ENCODE measurements at regions not wholly inside any gene's neighbourhood (a gene's known extent, or its start where the extent isn't known, plus 50 kb on each side); places are given as distances from the start of the nearest gene placed in this dataset.

DNA sequence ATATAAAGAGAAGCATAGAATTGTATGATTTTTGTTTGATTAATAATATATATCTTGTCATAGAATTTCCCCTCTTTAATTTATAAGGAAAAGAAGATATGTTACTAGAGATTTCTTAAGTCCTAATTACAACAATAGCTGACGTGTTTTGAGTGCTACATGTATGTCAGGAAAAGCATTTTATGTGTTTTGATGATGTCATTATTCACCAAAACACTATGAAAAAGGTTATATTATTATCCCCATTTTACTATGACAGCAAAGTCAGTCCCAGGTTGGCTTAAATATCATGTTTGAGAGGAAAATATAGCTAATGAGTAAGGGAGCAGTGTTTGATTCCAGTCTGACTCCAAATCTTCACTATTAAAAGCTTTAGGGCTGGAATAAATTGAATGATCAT, 428.4 kb upstream of the GOLIM4 start:
- no peak for DNase-seq
- no peak overlapping the region for H3K27ac ChIP-seq
- no peak overlapping the region for H3K4me3 ChIP-seq
- no peaks in the 10 kb centered on the region for H3K9me3 ChIP-seq
- TF ChIP-seq, protein P1, sequence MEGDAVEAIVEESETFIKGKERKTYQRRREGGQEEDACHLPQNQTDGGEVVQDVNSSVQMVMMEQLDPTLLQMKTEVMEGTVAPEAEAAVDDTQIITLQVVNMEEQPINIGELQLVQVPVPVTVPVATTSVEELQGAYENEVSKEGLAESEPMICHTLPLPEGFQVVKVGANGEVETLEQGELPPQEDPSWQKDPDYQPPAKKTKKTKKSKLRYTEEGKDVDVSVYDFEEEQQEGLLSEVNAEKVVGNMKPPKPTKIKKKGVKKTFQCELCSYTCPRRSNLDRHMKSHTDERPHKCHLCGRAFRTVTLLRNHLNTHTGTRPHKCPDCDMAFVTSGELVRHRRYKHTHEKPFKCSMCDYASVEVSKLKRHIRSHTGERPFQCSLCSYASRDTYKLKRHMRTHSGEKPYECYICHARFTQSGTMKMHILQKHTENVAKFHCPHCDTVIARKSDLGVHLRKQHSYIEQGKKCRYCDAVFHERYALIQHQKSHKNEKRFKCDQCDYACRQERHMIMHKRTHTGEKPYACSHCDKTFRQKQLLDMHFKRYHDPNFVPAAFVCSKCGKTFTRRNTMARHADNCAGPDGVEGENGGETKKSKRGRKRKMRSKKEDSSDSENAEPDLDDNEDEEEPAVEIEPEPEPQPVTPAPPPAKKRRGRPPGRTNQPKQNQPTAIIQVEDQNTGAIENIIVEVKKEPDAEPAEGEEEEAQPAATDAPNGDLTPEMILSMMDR (IDR thresholded peaks at IDR 0.05): no peak
- intact Hi-C loops (cut with DNase I): no loop called here
- no peaks in the 10 kb centered on the region for H3K27me3 ChIP-seq
- no peak for ATAC-seq
- no peaks in the 10 kb centered on the region for H3K4me1 ChIP-seq
- H3K36me3 ChIP-seq: no peaks in the 10 kb centered on the region

DNA sequence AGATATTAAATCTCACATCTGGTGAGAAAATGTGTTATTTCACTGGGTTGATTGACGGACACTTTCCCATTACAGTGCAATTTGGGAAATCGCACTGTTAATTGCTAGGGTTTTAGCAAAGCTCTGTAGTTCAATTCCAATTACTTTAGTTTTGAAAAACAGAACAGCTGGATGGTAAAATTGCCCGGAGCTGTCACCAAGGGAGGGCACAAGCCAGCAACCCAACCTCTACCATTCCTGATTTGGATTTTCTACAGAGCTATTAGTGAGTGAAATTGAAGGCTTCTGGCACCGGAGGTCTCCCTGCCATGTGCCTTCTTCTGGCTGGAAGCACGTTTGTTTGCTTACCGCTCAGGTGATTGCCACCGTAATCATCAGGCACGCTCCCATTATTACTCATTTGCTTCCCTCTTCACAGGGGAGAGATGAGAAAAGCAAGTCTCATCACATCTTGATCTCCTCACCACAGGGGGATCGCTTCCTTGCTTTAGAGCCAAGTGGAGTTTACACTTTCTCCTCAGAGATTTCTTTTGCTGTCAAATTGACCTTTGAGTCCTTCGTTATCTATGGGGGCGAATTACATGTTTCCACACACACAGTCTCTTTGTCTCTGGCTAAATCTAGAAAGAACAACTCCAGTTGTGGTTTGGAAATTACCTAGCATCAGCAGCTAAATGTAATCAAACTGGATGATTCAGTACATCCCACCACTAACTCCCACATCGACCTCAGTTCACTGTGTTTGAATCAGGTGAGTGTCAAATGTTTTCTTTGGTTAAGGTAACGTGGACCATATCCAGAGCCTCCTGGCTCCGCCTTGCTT, 421.7 kb upstream of the GOLIM4 start:
- Histone ChIP-seq H3K4me1 (no peaks in the 10 kb centered on the region), H3K4me3 (no peak overlapping the region), H3K9me3 (no peaks in the 10 kb centered on the region), H3K27ac (no peak overlapping the region), H3K27me3 (no peaks in the 10 kb centered on the region), H3K36me3 (no peaks in the 10 kb centered on the region)
- no peak for DNase-seq
- TF ChIP-seq, protein P1 (IDR thresholded peaks at IDR 0.05): no peak
- no peak for ATAC-seq
- intact Hi-C loops (cut with DNase I): no loop called here

DNA sequence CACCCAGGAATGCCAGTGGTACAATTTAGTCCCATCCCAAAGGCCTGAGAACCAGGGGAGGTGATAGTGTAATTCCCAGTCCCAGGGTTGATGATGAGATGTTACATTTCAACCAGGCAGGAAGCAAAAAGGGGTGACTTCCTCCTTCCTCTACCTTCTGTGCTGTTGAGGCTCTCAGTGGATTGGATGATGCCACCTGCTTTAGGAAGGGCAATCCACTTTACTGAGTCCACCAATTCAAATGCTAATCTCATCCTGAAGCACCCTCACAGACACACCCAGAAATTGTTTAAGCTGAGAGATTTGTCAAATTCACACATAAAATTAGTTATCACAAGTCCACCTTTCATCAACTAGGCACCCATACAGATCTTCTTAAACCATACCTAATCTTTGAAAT, 418.5 kb upstream of the GOLIM4 start:
- DNase-seq: no peak
- Histone ChIP-seq H3K9me3 (no peaks in the 10 kb centered on the region), H3K4me1 (no peaks in the 10 kb centered on the region), H3K27ac (no peak overlapping the region), H3K4me3 (no peak overlapping the region), H3K27me3 (no peaks in the 10 kb centered on the region), H3K36me3 (no peaks in the 10 kb centered on the region)
- intact Hi-C loops (cut with DNase I): no loop called here
- no peak for ATAC-seq
- TF ChIP-seq, protein P1 (IDR thresholded peaks at IDR 0.05): no peak

DNA sequence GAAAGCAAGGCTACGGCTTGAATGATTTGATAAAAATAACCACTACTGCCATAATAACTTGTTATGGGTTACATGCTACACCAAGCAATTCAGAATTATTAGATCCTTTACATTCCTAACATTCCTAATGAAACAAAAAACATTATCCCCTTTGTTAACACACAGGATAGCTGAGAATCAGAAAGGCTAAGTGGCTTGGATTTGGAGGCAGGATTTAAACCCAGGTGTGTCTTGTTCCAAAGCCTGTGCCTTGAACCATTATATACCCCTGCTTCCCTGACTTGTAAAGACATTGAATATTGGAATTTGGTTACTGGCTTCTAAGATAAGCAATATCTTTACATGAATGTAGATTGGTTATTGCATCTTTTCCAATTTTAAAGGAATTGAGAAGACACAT, 417.1 kb upstream of the GOLIM4 start:
- ATAC-seq (no peak), DNase-seq (no peak)
- Histone ChIP-seq H3K4me1 (no peaks in the 10 kb centered on the region), H3K27me3 (no peaks in the 10 kb centered on the region), H3K27ac (no peak overlapping the region), H3K4me3 (no peak overlapping the region), H3K9me3 (no peaks in the 10 kb centered on the region), H3K36me3 (no peaks in the 10 kb centered on the region)
- TF ChIP-seq, protein P1 (IDR thresholded peaks at IDR 0.05): no peak
- intact Hi-C loops (cut with DNase I): no loop called here

DNA sequence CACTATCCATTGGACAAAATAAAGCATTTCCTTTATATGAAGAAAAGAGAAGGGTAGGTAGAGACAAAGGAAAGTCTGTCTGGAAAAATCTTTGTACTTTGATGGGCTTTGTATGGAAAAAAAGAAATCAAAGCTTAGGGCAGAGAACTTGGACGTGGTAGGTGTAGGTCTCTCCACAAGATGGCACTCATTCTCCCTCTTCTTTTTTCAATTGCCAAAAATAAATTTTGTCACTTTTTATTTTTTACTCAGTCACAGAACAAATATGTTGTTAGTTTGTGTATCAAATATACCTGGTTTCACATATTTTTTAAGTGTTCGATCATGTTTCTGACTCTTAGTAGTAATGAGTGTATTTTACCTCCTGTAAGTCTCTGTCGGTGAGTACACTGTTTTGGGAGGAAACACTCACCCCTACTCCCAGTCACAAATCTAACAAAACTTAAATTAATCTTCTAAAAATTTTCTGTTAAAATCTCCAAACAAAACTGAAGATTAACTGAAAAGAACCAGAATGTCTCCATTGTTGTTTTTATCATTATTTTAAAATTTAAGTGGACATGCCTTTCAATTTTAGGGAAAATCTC, 415.8 kb upstream of the GOLIM4 start:
- no peaks in the 10 kb centered on the region for H3K36me3 ChIP-seq
- H3K27ac ChIP-seq: no peak overlapping the region
- intact Hi-C loops (cut with DNase I): no loop called here
- H3K4me3 ChIP-seq: no peak overlapping the region
- no peaks in the 10 kb centered on the region for H3K27me3 ChIP-seq
- DNase-seq: no peak
- no peaks in the 10 kb centered on the region for H3K9me3 ChIP-seq
- H3K4me1 ChIP-seq: no peaks in the 10 kb centered on the region
- ATAC-seq: no peak
- TF ChIP-seq, protein P1 (IDR thresholded peaks at IDR 0.05): peak; percentile 34
